Fibroblast of lung (primary cell): ENCODE measurements at regions not wholly inside any gene's neighbourhood (a gene's known extent, or its start where the extent isn't known, plus 50 kb on each side); places are given as distances from the start of the nearest gene placed in this dataset.

ENCODE experiments used
- DNase-seq, 2 donors: peaks; one replicate each; pipeline versions ENCODE4 v3.0.0 to v3.0.0-alpha.2; 2010; ENCODE audit warnings: low read depth in 2 of 2
- H2AFZ ChIP-seq: 2 replicates; pipeline ENCODE4 v1.5.1; 2012; ENCODE audit warnings: low read length, control low read depth, inconsistent platforms
- H3K27ac ChIP-seq: 2 replicates; pipeline ENCODE4 v1.5.1; 2011; ENCODE audit warnings: low read length, control low read depth; ENCODE audit not compliant: insufficient read depth
- H3K27me3 ChIP-seq: 2 replicates; pipeline ENCODE4 v1.5.1; 2011; ENCODE audit warnings: mild to moderate bottlenecking, low read length; ENCODE audit not compliant: control insufficient read depth, insufficient read depth
- H3K36me3 ChIP-seq: 2 replicates; pipeline ENCODE4 v1.5.1; 2011; ENCODE audit warnings: low read length; ENCODE audit not compliant: control insufficient read depth, insufficient read depth
- H3K4me1 ChIP-seq: 2 replicates; pipeline ENCODE4 v1.5.1; 2011; ENCODE audit warnings: low read length; ENCODE audit not compliant: control insufficient read depth, insufficient read depth; ENCODE audit errors: extremely low read depth
- H3K4me2 ChIP-seq: 2 replicates; pipeline ENCODE4 v1.5.1; 2011; ENCODE audit warnings: low read length, control low read depth; ENCODE audit not compliant: insufficient read depth; ENCODE audit errors: extremely low read depth
- H3K4me3 ChIP-seq, 4 experiments: fragments of 200-600 bp in 1 of 4; sonication (generic) in 1 of 4; replicated peaks in 1 of 4; 2 replicates each; pipeline ENCODE4 v1.5.1; 2011 to 2016; ENCODE audit warnings: low read length in 4 of 4, low read depth in 3 of 4, mild to moderate bottlenecking in 3 of 4, control low read depth in 2 of 4, inconsistent platforms in 1 of 4, mixed read lengths in 1 of 4; ENCODE audit not compliant: insufficient read depth in 1 of 4; ENCODE audit errors: control extremely low read depth in 1 of 4
- H3K79me2 ChIP-seq: 2 replicates; pipeline ENCODE4 v1.5.1; 2012; ENCODE audit warnings: mild to moderate bottlenecking, low read length, inconsistent platforms; ENCODE audit not compliant: control insufficient read depth, insufficient read depth
- H3K9ac ChIP-seq: 2 replicates; pipeline ENCODE4 v1.5.1; 2011; ENCODE audit warnings: mild to moderate bottlenecking, low read length, control low read depth; ENCODE audit not compliant: insufficient read depth
- H3K9me3 ChIP-seq: 2 replicates; pipeline ENCODE4 v1.5.1; 2012; ENCODE audit warnings: low read depth, low read length; ENCODE audit not compliant: control insufficient read depth, insufficient read depth
- H4K20me1 ChIP-seq: 2 replicates; pipeline ENCODE4 v1.5.1; 2011; ENCODE audit warnings: low read length; ENCODE audit not compliant: control insufficient read depth, insufficient read depth; ENCODE audit errors: extremely low read depth
- CTCF ChIP-seq, 2 donors: IDR thresholded peaks in 1 of 2; conservative IDR thresholded peaks in 1 of 2; 1 replicate in 1 of 2; 2 replicates in 1 of 2; pipeline ENCODE4 v1.5.1; 2011 to 2012; ENCODE audit warnings: low read length in 2 of 2, control low read depth in 1 of 2, inconsistent platforms in 1 of 2, low read depth in 1 of 2, mild to moderate bottlenecking in 1 of 2
- EZH2 ChIP-seq: IDR thresholded peaks from 2 replicates; pipeline ENCODE4 v1.5.1; 2012; ENCODE audit warnings: low read length, control low read depth, mild to moderate bottlenecking; ENCODE audit errors: missing control alignments

- no peaks in the 10 kb centered on the region for H4K20me1 ChIP-seq
- H3K9ac ChIP-seq, result no peak overlapping the region
- no peaks in the 10 kb centered on the region for H3K9me3 ChIP-seq
- no peaks in the 10 kb centered on the region for H3K4me1 ChIP-seq
- no peaks in the 10 kb centered on the region for H3K36me3 ChIP-seq
- H3K27me3 ChIP-seq, result no peaks in the 10 kb centered on the region
- no peaks in the 10 kb centered on the region for H3K79me2 ChIP-seq
- H2AFZ ChIP-seq, result no peak overlapping the region
- TF ChIP-seq CTCF (conservative IDR thresholded peaks at IDR 0.05 in 1 of 2, IDR thresholded peaks at IDR 0.05 in 1 of 2; ENCODE audit: low read depth in 1 of 2, low read length in 2 of 2) (no peak), EZH2 (no peak)
- H3K27ac ChIP-seq, result no peak overlapping the region
- H3K4me2 ChIP-seq, result no peak overlapping the region
- DNase-seq, result no peak
- H3K4me3 ChIP-seq, result no peak overlapping the region
Observed at GRCh38 chr18:40453903-40454302, 1501.1 kb upstream of the PIK3C3 start.

DNA sequence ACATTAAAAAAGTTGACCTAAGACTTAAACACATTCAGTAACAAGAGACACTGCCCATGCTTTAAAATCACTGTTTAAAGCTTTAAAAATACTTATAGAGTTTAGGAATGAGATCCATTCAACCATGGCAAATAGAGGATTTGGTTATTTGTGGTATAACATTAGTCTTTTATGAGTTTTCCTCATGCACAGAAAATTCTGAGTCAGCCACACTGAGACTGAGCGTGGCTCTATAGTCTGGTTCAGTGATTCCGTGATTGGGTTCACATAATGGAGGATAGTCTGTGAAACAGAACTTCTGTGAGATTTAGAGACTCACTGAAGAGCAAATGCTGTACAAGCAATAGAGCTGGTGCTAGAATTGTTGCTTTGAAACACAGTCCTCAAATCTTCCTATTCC lies 1502.4 kb upstream of the PIK3C3 start:
- no peaks in the 10 kb centered on the region for H3K79me2 ChIP-seq
- no peak overlapping the region for H3K27ac ChIP-seq
- no peaks in the 10 kb centered on the region for H3K27me3 ChIP-seq
- no peak for DNase-seq
- no peaks in the 10 kb centered on the region for H3K4me1 ChIP-seq
- no peaks in the 10 kb centered on the region for H3K9me3 ChIP-seq
- no peak overlapping the region for H3K4me3 ChIP-seq
- H2AFZ ChIP-seq, result no peak overlapping the region
- H3K36me3 ChIP-seq, result no peaks in the 10 kb centered on the region
- no peak overlapping the region for H3K4me2 ChIP-seq
- no peaks in the 10 kb centered on the region for H4K20me1 ChIP-seq
- no peak overlapping the region for H3K9ac ChIP-seq
- TF ChIP-seq CTCF (conservative IDR thresholded peaks at IDR 0.05 in 1 of 2, IDR thresholded peaks at IDR 0.05 in 1 of 2; ENCODE audit: low read depth in 1 of 2, low read length in 2 of 2), result no peak
- TF ChIP-seq EZH2, result no peak

DNA sequence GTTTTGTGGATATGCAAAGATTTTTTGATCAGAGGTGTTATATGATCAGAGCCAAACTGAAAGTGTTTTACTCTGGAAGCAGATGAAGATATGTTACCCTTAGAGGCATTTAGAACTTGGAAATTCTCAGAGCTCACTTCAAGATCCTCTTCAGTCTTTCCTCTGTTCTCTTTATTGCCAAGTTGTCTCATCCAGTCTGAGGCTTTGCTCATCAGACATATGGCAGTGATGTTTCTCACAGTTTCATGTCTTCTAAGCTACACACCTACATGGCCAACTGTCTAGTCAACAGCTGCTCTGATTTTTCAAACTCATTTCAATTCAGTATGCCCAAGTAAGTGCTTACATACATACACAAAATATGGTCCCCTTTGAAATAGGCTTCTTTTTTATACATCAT lies 1504.3 kb upstream of the PIK3C3 start:
- Histone ChIP-seq H3K27ac (no peak overlapping the region), H3K9me3 (no peaks in the 10 kb centered on the region), H3K79me2 (no peaks in the 10 kb centered on the region), H4K20me1 (no peaks in the 10 kb centered on the region), H3K4me3 (no peak overlapping the region), H3K9ac (no peak overlapping the region), H3K4me2 (no peak overlapping the region), H3K27me3 (no peaks in the 10 kb centered on the region), H2AFZ (no peak overlapping the region), H3K4me1 (no peaks in the 10 kb centered on the region), H3K36me3 (no peaks in the 10 kb centered on the region)
- no peak for TF ChIP-seq EZH2
- TF ChIP-seq CTCF (conservative IDR thresholded peaks at IDR 0.05 in 1 of 2, IDR thresholded peaks at IDR 0.05 in 1 of 2; ENCODE audit: low read depth in 1 of 2, low read length in 2 of 2), result no peak
- no peak for DNase-seq
